Activated effector memory CD4-positive, alpha-beta T cell treated with anti-CD3 and anti-CD28 coated beads, Interleukin-2, amount 50 U/mL, for 16 hours (primary cell): ENCODE measurements at regions not wholly inside any gene's neighbourhood (a gene's known extent, or its start where the extent isn't known, plus 50 kb on each side); places are given as distances from the start of the nearest gene placed in this dataset.

Experiments used
- DNase-seq: peaks from one replicate; pipeline ENCODE4 v3.0.0-alpha.2; 2020

DNA sequence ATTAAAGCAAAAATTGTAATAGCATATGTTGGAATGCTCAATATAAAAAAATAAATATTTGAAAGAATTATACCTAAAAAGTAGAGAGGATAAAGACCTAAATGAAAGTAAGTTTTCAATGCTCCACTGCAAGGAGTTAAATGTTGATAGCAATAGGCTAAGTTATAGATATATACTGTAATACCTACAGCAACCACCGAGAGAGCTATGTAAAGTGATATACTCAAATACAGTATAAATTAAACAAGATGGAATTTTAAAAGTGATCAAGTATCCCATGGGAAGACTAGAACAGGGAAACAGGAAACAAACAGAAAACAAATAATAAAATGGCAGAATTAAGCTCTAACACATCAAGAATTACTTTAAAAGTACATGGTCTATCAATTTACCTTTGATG, 73.9 kb downstream of the CASP3 start:
- DNase-seq = no peak

DNA sequence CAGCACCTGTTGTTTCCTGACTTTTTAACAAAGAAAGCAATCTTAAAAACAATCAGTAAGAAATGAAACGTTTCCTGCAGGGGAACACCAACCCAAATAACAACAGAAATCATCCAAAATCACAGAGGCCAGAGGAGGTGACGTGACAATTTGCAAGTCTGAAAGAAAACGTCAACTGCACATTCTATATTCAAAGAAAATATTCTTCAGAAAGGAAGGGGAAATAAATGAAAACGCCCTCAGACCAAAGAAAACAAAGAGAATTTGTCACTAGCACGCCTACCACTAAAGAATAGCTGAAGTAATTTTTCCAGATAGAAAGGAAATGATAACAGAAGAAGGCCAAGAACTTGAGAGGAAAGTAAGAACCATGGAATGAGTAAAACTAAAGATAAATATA, 74.4 kb downstream of the CASP3 start:
- no peak for DNase-seq

DNA sequence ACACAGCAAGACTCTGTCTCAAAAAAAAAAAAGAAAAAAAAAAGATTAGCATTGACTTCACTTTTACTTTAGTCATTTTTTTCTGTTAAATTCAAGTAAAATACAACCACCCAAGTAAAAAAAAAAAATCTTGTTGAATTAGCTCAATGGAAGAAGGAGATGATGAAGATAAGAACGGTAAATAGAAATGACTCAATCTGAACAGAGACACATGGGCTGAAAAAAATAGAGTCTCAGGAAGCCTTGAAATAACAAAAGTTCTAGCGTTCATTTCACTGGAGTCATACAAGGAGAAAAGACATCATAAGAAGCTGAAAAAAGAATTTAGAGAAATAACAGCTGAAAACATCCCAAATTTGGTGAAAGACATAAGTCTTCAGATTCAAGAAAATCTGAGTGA, 75.5 kb downstream of the CASP3 start:
- DNase-seq = no peak

DNA sequence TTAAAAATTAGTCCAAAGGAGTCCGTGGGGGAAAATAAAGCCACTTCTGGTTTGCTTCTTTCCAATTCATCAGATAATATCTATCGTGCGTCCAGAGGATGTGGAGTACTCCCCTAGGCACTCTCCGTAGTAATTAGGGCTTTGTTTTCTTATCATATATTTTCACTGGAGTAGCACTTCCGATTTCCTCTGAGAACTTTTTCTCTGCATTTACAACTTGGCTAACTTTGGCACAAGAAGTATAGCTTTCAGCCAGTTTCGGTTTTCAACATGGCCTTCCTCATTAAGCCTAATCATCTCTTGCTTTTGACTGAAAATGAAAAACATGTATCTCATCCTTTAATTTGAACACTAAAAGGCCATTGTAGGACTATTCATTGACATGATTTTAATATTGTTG, 80.5 kb downstream of the CASP3 start:
- DNase-seq = no peak

DNA sequence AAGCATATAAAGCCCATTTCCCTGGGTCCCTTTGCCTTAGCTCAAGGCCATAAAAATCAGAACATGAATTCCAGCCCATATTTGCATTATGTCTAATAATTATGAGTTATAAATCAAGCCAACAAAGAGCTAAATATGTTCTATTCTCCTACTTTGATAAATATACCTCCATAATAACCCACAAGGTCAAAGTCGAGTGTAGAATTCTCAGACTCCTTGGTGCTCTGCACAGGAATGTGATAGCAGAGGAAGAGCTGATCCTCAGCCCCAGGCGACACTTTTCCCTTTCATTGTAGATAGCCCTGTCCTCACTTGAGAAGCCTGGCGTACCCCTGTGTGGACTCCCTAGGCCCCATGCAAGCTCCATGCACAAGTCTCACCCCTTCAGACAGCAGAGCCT, 85.6 kb downstream of the CASP3 start:
- DNase-seq = no peak

DNA sequence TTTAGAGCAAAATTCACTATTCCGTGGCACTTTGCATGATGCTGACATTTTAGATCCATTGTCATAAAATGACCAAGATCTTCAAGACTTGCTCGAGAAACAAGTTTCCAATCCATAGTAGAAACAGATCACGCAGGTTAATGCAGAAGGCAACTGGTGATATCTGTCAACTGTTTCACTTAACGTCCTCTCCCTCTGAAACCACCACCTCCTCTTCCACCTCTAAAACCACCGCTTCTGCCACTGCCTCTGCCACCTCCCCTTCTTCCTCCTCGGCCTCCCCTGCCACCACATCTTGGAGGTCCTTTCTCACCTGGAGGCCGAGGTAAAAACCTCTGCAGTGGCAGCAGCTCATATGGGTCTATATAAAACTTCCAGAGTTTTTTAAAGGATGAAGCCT, 84.6 kb upstream of the IRF2 start:
- DNase-seq = no peak

DNA sequence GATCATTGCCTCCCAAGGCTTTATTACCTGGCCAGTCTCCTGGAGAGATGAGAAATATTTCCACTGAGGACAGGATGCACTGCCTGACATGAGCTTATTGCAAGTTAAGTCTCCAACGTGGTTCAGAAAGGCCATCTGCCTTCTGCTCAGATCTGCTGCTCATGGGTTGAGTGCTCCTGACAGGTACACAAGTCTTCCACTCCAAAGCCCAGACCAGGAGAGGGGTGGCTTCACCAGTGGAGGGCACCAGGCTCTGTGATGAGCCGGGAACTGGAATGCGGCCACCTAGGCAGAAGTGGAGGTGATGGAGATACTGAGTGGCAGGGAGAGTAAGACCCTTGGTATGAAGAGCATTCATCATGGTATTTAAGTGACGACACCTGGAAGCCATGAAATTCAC, 79.5 kb upstream of the IRF2 start:
- no peak for DNase-seq

DNA sequence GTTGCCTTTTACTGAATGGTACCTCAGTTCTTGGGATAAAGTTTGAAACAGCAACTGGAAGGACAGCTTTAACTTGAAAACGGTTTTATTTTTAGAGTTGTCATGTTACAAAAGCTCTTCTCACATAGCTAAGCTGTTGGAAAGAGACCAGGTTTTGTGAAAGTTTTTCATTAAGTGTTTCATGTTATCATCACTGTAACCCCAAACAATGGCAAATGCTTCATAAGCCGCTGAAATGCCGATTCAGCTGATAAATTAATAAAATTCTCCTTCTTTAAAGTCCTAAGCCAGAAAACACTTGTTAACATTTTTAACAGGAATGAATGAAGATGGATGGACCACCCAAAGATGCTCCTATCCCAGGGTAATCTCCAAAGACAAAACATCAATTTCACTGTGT, 76.1 kb upstream of the IRF2 start:
- no peak for DNase-seq

DNA sequence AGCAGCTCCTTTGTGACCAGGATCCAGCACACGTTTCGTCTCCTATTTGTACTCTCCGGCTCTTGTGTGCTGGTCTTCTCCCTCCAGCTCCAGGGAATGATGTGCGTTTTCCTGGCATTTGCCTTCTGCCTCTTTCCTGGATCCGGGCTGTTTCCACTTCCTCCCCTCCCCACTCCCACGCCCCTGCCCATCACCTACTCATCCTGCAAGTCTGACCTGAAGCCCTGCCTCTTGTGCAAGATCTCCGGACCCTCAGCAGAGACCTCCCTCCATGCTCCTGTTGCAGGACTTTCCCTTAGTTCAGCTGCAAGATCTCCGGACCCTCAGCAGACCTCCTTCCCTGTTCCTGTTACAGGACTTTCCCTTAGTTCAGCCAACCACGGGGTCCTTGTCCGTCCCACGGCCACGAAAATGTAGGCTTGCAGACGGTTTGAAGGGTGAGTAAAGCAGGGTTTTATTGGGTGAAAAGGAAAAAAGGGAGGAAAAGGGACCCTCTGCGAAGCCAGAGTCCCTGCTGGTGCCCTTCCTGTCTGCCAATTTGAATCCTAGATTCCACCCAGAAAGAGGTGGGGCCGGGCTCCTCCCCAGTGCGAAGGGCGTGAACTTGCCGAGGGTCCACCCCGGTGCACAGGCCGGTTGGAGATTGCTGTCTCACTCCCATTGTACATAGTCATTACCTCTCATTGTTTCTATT, 74.4 kb upstream of the IRF2 start:
- DNase-seq = no peak

DNA sequence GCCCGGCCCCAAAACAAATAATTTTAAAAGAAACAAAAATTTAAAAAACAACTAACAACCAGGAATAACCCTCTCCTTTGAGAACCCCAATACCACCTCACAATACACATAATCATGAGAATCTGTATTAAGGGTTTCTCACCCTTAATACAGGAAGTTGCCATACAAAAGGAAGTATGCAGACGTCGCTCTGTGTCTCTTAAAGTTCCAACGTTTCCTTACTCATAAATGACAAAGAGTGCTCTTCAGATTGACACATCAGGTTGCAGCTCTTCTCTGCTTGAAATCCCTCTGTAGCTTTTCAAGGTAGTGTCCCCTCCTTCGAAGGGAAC, 73.9 kb upstream of the IRF2 start:
- DNase-seq = no peak

DNA sequence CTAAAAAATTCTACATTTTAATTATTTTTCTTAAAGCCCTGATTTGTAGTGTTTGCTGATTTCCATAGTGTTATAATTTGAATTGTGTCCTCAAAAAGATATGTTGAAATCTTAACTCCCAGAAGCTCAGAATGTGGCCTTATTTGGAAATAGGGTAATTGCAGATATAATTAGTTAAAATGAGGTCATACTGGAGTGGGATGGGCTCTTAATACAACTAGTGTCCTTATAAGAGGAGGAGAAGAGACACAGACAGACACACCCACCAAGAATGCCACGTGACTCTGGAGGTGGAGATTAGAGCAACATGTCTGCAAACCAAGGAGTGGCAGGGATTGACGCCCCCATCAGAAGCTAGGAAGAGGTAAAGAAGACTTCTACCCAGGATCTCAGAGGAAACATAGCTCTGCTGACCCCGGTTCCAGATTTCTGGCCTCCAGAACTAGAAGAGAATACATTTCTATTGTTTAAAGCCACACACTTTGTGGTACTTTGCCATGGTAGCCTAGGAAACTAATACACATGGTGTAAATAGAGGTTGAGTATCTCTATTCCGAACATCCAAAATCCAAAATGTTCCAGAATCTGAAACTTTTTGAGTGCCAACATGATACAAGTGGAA, 70.5 kb upstream of the IRF2 start:
- DNase-seq = no peak

DNA sequence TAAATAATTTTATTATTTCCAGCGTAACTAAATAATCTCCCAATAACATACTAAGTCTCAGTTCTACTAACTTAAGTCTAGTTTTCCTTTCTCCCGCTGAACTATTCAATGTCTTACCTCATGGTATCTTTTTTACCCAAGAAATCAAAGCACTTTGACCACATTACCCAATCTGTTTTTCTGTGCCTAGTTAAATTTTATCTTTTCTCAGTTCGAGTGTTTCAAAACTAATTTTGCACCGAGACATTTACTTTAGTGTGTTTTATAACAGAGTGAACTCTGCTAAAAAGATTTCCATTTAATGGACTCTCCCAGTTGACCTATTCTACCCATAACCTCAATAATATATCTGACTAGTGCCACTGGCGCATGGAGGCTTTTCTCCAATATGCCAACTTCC, 67.6 kb upstream of the IRF2 start:
- no peak for DNase-seq

DNA sequence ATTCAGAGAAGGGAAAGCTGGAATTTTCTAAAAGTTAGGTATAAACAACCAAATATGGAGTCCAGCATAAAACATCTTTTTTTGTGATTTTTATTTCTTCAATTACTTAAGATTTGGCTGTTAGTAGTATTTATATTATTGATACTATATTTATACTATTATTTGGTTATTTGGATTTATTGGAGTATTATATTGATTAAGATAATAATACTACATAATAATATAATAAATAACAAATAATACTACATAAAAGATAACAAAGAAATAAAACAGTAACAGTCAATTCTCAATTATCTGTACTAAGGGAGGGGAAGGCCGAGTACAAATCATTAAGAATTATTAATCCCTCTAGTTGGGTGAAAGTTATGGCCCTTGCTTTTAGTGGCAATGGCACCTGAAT, 66.0 kb upstream of the IRF2 start:
- no peak for DNase-seq

DNA sequence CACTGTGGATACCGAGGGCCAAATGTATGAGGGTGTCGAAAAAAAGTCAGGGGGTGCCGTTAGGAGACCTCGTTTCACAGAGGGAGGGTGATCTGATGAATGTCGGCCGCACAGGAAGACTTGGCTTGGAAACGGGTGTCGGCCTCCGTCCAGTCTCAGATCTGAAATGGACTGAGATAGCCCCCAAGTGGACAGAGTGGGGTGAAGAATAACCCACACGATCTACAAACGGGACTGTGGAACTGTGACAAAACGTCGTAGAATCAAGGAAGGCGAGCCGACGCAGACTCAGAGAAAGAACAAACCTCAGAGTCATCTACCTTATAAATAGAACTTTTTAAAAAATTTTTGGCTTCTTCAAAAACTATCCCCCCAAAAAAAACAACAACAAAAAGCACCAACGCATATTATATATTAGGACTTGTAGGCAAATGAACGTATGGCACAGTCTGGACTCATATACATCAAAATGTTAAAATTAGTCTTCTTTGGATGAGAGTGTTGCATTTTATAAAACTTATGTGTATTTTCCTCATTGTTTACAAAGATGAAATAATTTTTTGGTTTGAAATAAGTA, 63.8 kb upstream of the IRF2 start:
- DNase-seq = peak; percentile 82

DNA sequence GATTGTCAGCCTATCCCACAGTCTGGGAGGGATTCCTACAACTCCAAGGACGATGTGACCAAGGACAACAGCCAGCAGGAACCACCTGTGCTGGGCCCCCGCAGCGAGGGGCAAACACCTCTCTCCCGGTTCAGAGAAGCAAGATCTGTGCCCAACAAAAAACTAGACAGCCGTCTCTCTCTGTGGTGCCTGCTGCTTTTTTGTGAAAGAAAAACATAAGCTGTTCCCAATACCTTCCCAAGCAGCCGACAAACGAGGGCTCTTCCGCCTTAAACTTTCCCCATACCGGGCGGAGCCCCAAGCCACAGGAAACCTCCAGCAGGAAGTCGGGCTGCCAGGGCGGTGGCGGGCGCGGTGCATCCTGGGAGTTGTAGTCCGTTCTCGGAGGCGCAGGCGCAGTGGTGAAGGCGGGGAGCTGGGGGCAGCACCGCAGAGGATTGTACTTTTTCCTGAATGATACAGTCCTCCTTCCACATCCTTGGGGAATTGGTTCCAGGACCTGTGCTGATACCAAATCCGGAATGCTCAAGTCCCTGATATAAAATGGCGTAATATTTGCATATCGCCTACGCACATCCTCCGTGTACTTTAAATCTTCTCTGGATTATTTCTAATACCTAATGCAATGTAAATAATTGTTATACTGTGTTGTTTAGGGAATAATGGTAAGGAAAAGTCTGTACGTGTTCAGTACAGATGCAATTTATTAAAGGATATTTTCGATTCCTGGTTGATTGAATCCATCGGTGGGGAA, 63.1 kb upstream of the IRF2 start:
- peak; percentile 98 for DNase-seq

DNA sequence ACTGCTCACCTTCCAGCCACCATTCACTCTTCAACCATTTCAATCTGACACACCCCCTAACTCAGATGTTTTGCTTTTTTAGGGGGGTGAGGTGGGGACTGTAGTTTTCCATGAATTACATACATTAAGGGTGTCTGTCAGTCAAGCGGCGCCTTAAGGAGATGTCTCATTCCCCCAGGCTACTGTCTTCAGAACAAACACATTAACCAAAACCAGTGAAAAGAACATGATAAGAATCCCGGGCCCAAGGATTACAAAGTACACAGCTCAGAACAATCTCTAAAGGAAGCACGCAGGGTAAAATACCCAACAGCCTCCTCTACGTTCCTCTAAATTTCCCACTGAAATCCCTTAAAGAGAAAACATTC, 62.5 kb upstream of the IRF2 start:
- DNase-seq = no peak

DNA sequence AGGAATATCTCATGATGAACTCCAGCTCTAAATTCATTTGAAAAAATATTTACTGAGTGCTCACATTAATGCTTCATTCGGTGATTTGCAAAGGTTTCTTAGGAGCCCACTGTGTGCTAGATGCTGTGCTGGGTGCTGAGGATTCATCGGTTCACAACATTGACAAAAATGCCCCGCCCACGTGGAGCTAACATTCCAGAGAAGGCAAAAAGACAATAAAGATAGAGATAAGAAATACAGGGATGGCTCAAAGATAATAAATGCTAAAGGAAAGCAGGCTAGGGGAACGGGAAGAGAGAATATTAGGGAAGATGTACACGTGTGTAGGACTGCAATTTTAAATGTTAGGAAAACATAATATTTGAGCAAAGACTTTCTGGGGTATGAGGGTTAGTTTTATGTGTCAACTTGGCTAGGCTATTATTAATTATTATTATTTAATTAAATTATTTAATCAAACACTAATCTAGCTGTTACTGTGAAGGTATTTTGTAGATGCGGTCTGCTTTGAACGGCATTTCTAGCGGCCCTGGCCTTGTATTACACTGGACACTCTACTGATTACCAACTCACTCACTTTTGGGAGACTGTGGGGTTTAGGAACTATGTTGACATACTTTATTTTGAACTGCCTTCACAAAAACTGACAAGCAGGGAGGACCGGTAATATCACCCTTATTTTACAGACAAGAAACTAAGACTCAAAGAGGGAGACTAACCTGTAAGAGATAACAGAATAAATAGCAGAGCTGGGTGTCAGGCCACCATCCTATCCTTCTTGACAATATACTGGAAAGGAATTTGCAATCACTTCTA, 61.9 kb upstream of the IRF2 start:
- DNase-seq = no peak

DNA sequence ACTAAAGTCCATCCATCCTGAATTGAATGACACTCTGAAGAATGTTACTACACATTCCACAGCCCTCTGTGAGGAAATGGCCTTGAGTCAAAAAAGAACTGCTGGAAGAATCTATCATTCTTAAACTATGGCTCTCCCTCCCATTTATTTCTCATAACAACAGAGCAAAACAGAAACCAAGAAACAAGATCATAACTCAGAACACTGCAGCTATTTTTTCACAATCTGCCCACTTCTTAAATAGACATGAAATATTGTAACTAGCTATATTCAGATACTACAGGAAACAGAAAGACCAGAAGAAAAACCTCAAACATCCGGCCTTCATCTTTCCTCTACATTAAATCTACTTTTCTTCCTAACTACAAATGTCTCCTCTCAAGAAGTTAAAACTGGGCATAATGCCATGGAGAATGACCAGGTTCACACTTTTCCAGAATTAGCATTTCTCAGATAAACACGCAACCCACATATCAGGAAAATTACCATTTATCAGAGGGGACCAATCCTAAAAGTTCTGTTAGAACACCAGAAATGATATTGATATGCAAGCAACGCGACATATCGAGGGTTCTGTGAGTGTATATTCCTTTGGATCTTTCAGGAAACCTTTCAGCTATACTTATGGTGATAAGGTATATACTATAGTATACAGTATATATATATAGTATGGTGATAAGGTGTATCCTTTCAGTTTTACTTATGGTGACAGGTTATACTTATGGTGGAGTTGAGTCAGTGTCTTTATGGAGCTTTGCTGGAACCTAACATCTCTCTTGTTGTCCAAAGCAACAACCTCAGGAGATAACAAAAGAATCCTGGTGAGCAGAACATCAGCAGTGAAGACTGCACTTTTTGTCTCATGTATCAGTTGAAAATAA, 60.4 kb upstream of the IRF2 start:
- no peak for DNase-seq

DNA sequence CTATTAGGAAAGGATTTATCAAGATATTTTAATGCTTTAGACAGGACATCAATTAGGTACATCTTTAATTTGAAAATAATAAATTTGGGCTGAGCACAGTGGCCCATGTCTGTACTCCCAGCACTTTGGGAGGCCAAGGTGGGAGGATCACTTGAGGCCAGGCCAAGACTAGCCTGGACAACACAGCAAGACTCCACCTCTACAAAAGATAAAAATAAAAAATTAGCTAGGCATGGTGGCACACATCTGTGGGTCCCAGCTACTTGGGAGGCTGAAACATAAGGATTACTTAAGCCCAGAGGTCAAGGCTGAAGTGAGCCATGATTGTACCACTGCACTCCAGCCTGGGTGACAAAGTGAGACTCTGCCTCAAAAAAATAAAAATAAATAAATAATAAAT, 59.6 kb upstream of the IRF2 start:
- DNase-seq = no peak

DNA sequence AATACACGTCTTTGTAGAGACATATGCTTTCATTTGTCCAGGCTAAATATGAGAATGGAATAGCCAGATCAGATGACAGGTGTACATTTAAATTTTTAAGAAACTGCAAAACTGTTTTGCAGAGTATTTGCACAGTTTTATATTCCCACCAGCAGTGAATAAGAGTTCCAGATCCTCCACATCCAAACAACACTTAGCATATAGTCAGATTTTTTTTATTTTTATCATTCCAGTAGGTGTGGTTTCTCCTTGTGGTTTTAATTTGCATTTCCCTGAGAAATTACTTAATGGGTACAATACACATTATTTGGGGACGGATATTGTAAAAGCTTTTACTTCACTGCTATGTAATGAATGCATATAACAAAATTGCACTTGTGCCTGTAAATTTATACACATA, 56.7 kb upstream of the IRF2 start:
- DNase-seq = no peak

DNA sequence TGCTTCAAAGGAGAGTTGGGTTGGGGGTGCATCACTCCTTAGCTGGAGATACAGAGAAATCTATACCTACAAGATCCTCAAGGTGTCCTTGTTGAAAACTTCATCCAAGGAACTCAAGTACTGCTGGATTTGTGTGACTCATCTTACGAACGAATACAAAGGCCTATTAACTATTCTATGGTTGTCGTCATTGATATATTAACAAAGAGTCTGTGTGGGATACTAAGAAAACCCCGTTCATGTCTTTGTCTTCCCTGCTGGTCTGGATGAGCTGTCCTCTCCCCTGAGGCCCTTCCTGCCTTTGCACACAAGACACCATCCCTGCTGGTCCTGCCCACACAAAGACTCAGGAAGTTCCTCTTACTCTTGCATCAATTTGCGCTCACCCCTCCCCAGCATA, 54.9 kb upstream of the IRF2 start:
- DNase-seq = no peak

DNA sequence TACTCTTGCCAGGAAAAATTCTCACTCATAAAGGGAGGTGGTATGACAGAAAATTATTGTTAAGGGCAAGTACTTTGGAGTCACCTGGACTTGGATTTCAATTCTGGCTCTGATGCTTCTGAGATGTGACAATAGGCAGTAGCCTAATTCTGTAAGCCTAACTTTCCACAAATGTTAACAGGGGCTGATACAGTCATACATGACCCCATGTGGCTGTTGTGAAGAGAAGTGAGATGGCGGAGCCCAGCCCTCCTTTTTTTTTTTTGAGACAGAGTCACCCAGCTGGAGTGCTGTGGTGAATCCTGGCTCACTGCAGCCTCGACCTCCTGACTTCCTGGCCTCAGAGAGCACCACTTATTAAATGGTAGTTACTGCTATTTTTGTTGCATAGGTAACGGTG, 54.4 kb upstream of the IRF2 start:
- no peak for DNase-seq
